GM23338 (cell line): ENCODE measurements at regions not wholly inside any gene's neighbourhood (a gene's known extent, or its start where the extent isn't known, plus 50 kb on each side); places are given as distances from the start of the nearest gene placed in this dataset.

Source experiments
- ATAC-seq: fragments of 200-7000 bp; cut with Tn5 transposase; 3 replicates; pipeline ENCODE4 v1.9.1; 2020
- DNase-seq: peaks from one replicate; pipeline ENCODE4 v3.0.0-alpha.2; 2015; ENCODE audit warnings: low spot score
- H2AFZ ChIP-seq: fragments of 200-600 bp; sonication (generic); 2 replicates; pipeline ENCODE4 v1.8.0; 2016; ENCODE audit warnings: antibody characterized with exemption, mild to moderate bottlenecking, moderate library complexity
- H3F3A ChIP-seq: fragments of 200-600 bp; sonication (generic); replicated peaks from 2 replicates; pipeline ENCODE4 v1.8.0; 2017; ENCODE audit warnings: antibody characterized with exemption, mixed run types, low read depth
- H3K27ac ChIP-seq: fragments of 200-600 bp; sonication (generic); 2 replicates; pipeline ENCODE4 v1.6.1; 2016; ENCODE audit warnings: low read depth
- H3K27me3 ChIP-seq: fragments of 200-600 bp; sonication (generic); 2 replicates; pipeline ENCODE4 v1.8.0; 2016; ENCODE audit warnings: mild to moderate bottlenecking, mixed run types, moderate library complexity; ENCODE audit not compliant: insufficient read depth
- H3K36me3 ChIP-seq: fragments of 200-600 bp; sonication (generic); 2 replicates; pipeline ENCODE4 v1.8.0; 2016; ENCODE audit warnings: mild to moderate bottlenecking; ENCODE audit not compliant: insufficient read depth
- H3K4me1 ChIP-seq: fragments of 200-600 bp; sonication (generic); 2 replicates; pipeline ENCODE4 v1.8.0; 2016; ENCODE audit warnings: mild to moderate bottlenecking, moderate library complexity; ENCODE audit not compliant: insufficient read depth
- H3K4me2 ChIP-seq: fragments of 200-600 bp; sonication (generic); 2 replicates; pipeline ENCODE4 v1.7.1; 2017; ENCODE audit warnings: mixed run types
- H3K4me3 ChIP-seq: fragments of 200-600 bp; sonication (generic); 2 replicates; pipeline ENCODE4 v1.6.1; 2016; ENCODE audit warnings: mixed run types
- H3K79me2 ChIP-seq: fragments of 200-600 bp; sonication (generic); replicated peaks from 2 replicates; pipeline ENCODE4 v1.8.0; 2017; ENCODE audit warnings: mild to moderate bottlenecking; ENCODE audit not compliant: insufficient read depth
- H3K9me2 ChIP-seq: fragments of 200-600 bp; sonication (generic); 2 replicates; pipeline ENCODE4 v1.8.0; 2017; ENCODE audit not compliant: insufficient read depth
- H4K20me1 ChIP-seq: fragments of 200-600 bp; sonication (generic); replicated peaks from 2 replicates; pipeline ENCODE4 v1.8.0; 2017; ENCODE audit warnings: mild to moderate bottlenecking; ENCODE audit not compliant: insufficient read depth
- H3K27ac Mint-ChIP-seq: 2 replicates; pipeline ENCODE4 v1.8.0; 2020; ENCODE audit warnings: inconsistent platforms, mild to moderate bottlenecking, moderate library complexity, mixed read lengths
- H3K27me3 Mint-ChIP-seq: 3 replicates; pipeline ENCODE4 v1.8.0; 2022; ENCODE audit warnings: low read depth, mild to moderate bottlenecking, moderate library complexity, mixed read lengths, inconsistent platforms; ENCODE audit not compliant: insufficient read depth, poor library complexity
- H3K36me3 Mint-ChIP-seq: 3 replicates; pipeline ENCODE4 v1.8.0; 2021; ENCODE audit warnings: low read depth, mild to moderate bottlenecking, inconsistent platforms, moderate library complexity, mixed read lengths
- H3K4me1 Mint-ChIP-seq: 3 replicates; pipeline ENCODE4 v1.8.0; 2020; ENCODE audit warnings: mild to moderate bottlenecking, inconsistent platforms, mixed read lengths
- H3K4me3 Mint-ChIP-seq: 3 replicates; pipeline ENCODE4 v1.8.0; 2021; ENCODE audit warnings: moderate library complexity, mild to moderate bottlenecking, inconsistent platforms, mixed read lengths
- H3K9me3 Mint-ChIP-seq: 3 replicates; pipeline ENCODE4 v1.8.0; 2020; ENCODE audit warnings: moderate library complexity, mild to moderate bottlenecking, inconsistent platforms, mixed read lengths
- CREB1 ChIP-seq: fragments of 250-450 bp; sonication (Bioruptor Pico); IDR thresholded peaks from 2 replicates; pipeline ENCODE4 v1.5.0; 2020; ENCODE audit warnings: low read depth, mild to moderate bottlenecking, moderate library complexity
- CTCF ChIP-seq, 2 experiments: fragments of 200-600 bp in 1 of 2; sonication (generic) in 1 of 2; conservative IDR thresholded peaks; 2 replicates each; pipeline versions ENCODE4 v1.5.1 to v1.6.1; 2016 to 2017; ENCODE audit warnings: antibody characterized with exemption in 2 of 2, low read depth in 2 of 2, mild to moderate bottlenecking in 2 of 2, moderate library complexity in 1 of 2
- ETS1 ChIP-seq: IDR thresholded peaks from 2 replicates; pipeline ENCODE4 v1.6.1; 2016; ENCODE audit warnings: antibody characterized with exemption
- EZH2 ChIP-seq: fragments of 200-600 bp; sonication (generic); IDR thresholded peaks from one replicate; pipeline ENCODE4 v1.8.0; 2017; ENCODE audit warnings: antibody characterized with exemption, mild to moderate bottlenecking, low read depth; ENCODE audit not compliant: unreplicated experiment
- EZH2phosphoT487 ChIP-seq: fragments of 200-600 bp; sonication (generic); IDR thresholded peaks from one replicate; pipeline ENCODE4 v1.8.1; 2018; ENCODE audit warnings: antibody characterized with exemption; ENCODE audit not compliant: unreplicated experiment
- JUNB ChIP-seq: IDR thresholded peaks from one replicate; pipeline ENCODE4 v1.6.1; 2016; ENCODE audit warnings: antibody characterized with exemption; ENCODE audit not compliant: unreplicated experiment
- NANOG ChIP-seq: IDR thresholded peaks from 2 replicates; pipeline ENCODE4 v1.6.1; 2016; ENCODE audit warnings: antibody characterized with exemption, borderline replicate concordance
- POLR2AphosphoS5 ChIP-seq: IDR thresholded peaks from 2 replicates; pipeline ENCODE4 v1.6.1; 2016; ENCODE audit warnings: antibody characterized with exemption, low read depth
- REST ChIP-seq: IDR thresholded peaks from one replicate; pipeline ENCODE4 v1.6.1; 2018; ENCODE audit warnings: antibody characterized with exemption; ENCODE audit not compliant: unreplicated experiment
- STAT1 ChIP-seq: IDR thresholded peaks from one replicate; pipeline ENCODE4 v1.6.1; 2016; ENCODE audit warnings: antibody characterized with exemption; ENCODE audit not compliant: unreplicated experiment
- ZNF114 ChIP-seq: fragments of 250-450 bp; sonication (Bioruptor Pico); IDR thresholded peaks from 2 replicates; pipeline ENCODE4 v1.5.0; 2020; ENCODE audit warnings: mild to moderate bottlenecking, moderate library complexity
- ZNF331 ChIP-seq: fragments of 250-450 bp; sonication (Bioruptor Pico); IDR thresholded peaks from 2 replicates; pipeline ENCODE4 v1.5.0; 2020; ENCODE audit warnings: low read depth, mild to moderate bottlenecking, moderate library complexity
- ZNF462 ChIP-seq: fragments of 250-450 bp; sonication (Bioruptor Pico); IDR thresholded peaks from 2 replicates; pipeline ENCODE4 v1.5.0; 2020; ENCODE audit warnings: mild to moderate bottlenecking, moderate library complexity

GRCh38 chr1:76012341-76013205, 62.0 kb upstream of the ST6GALNAC3 start:
- DNase-seq: no peak
- no peak overlapping the region for H3K27ac ChIP-seq

More at GRCh38 chr1:76012341-76013205, 62.0 kb upstream of the ST6GALNAC3 start:
- peaks cover 3% of the 10 kb centered on the region for H3K27me3 Mint-ChIP-seq
- no peaks in the 10 kb centered on the region for H3K4me1 Mint-ChIP-seq
- H3K4me2 ChIP-seq: no peak overlapping the region
- H3K36me3 Mint-ChIP-seq: no peaks in the 10 kb centered on the region
- H4K20me1 ChIP-seq: no peaks in the 10 kb centered on the region
- no peak for TF ChIP-seq CREB1 (CRISPR knock-in tag)
- no peak for TF ChIP-seq CTCF (conservative IDR thresholded peaks at IDR 0.05; ENCODE audit: low read depth in 2 of 2)
- TF ChIP-seq REST: no peak
- TF ChIP-seq EZH2phosphoT487: no peak
- no peak for TF ChIP-seq NANOG
- TF ChIP-seq ETS1: no peak
- no peak for TF ChIP-seq JUNB
- TF ChIP-seq ZNF462 (CRISPR knock-in tag): no peak
- no peak for TF ChIP-seq STAT1
- no peak for TF ChIP-seq EZH2
- no peak for TF ChIP-seq ZNF331 (CRISPR knock-in tag)
- TF ChIP-seq POLR2AphosphoS5: no peak
- no peak for TF ChIP-seq ZNF114 (CRISPR knock-in tag)
- no peaks in the 10 kb centered on the region for H3K4me1 ChIP-seq
- no peak for ATAC-seq
- H3F3A ChIP-seq: no peaks in the 10 kb centered on the region
- no peaks in the 10 kb centered on the region for H3K9me2 ChIP-seq
- no peak overlapping the region for H3K4me3 ChIP-seq
- no peak overlapping the region for H3K4me3 Mint-ChIP-seq
- H3K27me3 ChIP-seq: no peaks in the 10 kb centered on the region
- H3K79me2 ChIP-seq: no peaks in the 10 kb centered on the region
- no peak overlapping the region for H2AFZ ChIP-seq
- no peaks in the 10 kb centered on the region; the same call in 2 of the 3 replicates for H3K9me3 Mint-ChIP-seq
- no peaks in the 10 kb centered on the region for H3K36me3 ChIP-seq
- no peak overlapping the region for H3K27ac Mint-ChIP-seq
